ENCODE measurements at regions not wholly inside any gene's neighbourhood (a gene's known extent, or its start where the extent isn't known, plus 50 kb on each side); places are given as distances from the start of the nearest gene placed in this dataset.

DNA sequence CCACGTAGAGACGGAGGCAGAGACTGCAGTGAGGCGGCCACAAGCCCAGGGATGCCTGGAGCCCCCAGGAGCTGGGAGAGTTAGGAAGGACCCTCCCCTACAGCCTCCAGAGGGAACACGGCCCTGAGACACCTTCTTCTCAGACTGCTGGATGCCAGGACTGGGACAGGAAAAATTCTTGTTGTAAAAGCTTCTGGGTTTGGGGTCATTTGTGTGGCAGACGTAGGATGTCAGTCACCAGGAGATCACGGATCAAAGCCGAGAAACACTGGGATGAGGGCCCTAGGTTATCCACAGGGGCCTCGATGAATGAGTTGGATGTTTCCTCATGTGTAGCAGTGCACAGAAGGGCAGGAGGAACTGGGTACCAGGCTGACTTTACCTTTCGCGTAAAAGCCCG is 163.7 kb downstream of the SHOX start:
- no peak for DNase-seq (ENCODE audit: low read depth)

GRCh38 chrX:793216-793770 is 162.7 kb downstream of the SHOX start:
- no peak for DNase-seq (ENCODE audit: low read depth)

GRCh38 chrX:791479-792034 is 161.0 kb downstream of the SHOX start:
- no peak for DNase-seq (ENCODE audit: low read depth)

DNA sequence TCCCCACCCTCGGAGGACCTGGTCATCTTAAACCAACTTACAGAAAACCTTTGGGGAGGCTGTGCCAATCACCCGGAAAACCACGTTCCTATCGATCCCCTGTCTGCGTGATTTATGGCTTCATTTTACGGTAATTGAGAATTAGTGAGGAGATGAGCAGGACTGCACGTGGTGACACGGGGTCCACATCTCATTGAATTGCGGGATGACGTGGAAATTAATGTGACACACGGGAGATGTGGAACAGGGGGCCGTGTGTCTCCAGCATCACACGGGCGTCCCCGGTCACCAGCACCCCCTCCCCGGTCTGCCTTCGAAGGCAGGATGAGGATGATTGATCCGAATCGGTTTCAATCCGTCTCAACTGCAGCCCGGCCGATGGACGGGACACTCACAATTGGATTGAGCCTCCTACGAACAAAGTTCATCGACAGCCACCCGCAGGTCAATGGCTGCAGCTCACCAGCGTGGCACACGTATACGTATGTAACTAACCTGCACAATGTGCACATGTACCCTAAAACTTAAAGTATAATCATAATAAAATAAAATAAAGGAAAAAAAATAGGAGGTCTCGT is 160.3 kb downstream of the SHOX start:
- no peak for DNase-seq (ENCODE audit: low read depth)

DNA sequence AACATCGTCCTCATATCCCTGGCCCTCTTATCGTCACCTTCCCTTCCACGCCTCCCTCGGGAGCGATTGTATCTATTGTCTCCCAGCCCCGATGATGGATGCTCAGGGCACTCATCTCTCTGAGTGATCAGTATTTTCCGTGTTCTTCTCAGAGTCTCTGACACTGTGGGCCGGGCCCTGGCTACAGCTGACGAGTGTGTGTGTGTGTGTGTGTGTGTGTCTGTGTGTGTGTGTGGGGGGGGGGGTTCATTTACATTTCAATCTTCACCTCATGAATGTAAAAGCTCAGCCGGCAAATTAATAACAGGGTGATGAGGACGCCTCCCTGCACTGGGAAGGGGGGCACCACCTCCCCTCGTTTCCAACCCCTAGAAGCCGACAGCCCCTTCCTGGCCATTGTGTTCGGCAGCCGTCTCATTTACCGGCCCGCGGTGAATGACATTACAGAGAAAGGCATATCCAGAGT is 159.5 kb downstream of the SHOX start:
- DNase-seq (ENCODE audit: low read depth): no peak

GRCh38 chrX:789096-789495 is 158.5 kb downstream of the SHOX start:
- no peak for DNase-seq (ENCODE audit: low read depth)

DNA sequence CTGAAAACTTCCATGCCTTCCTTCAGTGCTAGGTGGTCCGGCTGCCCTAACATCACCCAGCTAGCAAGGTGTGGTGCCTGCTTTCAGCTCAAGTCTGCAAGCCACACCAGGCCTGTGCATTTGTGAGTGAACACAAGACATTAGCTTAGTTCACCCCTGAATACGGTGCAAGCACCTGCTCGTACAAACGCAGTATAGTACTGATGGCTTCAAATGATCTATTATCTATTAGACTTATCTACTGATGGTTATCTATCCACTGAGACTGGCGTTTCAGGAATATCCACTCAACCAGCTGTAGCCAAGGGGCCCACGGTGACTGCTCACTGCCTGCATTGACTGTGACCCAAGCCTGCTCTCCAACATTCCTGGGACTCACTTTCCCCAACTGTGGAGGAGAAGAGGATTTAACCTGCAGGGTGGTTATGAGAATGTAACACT is 155.9 kb downstream of the SHOX start:
- DNase-seq (ENCODE audit: low read depth): no peak

- no peak for DNase-seq (ENCODE audit: low read depth)
These were observed 154.2 kb downstream of the SHOX start for GRCh38 chrX:784829-785228.

GRCh38 chrX:781224-782204 is 150.9 kb downstream of the SHOX start:
- DNase-seq (ENCODE audit: low read depth): no peak

GRCh38 chrX:776529-777230 is 146.1 kb downstream of the SHOX start:
- no peak for DNase-seq (ENCODE audit: low read depth)

DNA sequence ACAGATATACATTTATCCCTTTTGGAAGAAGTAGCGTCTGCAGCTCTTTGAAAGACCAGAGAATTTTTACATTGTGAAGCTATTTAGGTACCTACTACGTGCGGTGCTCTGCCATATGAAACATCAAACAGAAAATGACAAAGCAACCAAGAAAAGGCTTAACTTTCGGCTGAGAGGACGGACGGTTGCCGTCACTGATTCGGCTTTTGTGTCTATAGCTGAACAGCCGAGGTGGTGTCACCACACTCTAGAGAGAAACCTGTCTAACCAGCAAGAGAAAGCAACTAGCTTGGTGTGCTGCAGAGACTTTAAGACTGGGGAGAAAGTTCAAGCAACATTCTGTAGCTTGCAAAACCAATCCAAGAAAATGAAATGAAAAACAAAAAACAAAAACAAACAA is 145.5 kb downstream of the SHOX start:
- DNase-seq (ENCODE audit: low read depth): no peak

- no peak for DNase-seq (ENCODE audit: low read depth)
These were observed 143.9 kb downstream of the SHOX start for GRCh38 chrX:774536-774935.

DNA sequence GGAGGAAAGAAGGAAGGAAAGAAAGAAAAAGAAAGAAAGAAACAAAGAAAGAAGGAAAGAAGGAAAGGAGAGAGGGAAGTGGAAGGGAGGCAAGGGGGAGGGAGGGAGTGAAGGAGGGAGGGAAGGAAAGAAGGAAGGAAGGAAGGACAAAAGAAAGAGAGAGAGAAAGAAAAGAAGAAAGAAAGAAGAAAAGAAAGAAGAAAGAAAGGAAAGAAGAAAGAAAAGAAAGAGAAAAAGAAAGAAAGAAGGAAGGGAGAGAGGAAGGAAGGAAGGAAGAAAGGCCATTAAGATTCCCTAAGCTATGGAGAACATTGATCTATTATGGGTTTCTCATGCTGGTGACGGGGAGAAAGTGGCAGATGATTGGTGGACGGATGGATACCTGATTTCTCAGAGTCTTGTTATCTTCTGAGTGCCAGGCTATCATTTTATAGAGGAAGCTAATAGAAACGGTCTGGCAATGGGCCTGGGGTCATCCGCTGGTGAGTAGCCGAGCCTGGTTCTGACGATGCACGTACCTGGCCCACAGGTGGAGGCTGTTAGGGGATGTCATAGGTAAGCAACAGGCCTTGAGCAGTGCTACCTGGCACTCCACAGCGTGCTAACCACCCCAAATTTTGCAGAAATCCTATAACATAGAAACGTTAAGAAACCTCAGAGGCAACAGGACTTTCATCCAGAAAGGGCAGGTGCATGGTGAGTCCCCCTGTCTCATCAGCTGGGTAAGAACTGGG is 142.9 kb downstream of the SHOX start:
- no peak for DNase-seq (ENCODE audit: low read depth)

GRCh38 chrX:771536-771935 is 140.9 kb downstream of the SHOX start:
- no peak for DNase-seq (ENCODE audit: low read depth)

- DNase-seq (ENCODE audit: low read depth): no peak
These were observed 139.2 kb downstream of the SHOX start for GRCh38 chrX:769796-770195.

DNA sequence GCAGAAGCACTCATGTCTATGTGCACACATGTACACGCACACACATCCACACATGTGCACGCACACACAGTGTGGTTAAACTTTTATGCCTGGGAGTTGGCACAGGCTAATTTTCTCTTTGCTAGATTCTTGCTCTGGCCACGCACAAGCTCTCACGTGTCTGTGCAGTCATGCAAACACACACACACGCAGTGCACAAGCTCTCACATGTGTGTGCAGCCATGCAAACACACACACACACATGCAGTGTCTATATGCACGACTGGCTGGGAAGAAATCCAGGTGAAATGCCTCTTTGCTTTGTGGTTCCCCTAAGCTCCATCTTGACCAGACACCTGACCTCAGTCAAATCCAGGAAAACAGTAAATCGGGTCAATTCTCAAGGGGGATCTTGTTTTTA is 138.0 kb downstream of the SHOX start:
- DNase-seq (ENCODE audit: low read depth): no peak

- DNase-seq (ENCODE audit: low read depth): no peak
These were observed 128.3 kb downstream of the SHOX start for GRCh38 chrX:758917-759316.

GRCh38 chrX:750812-751211 is 120.2 kb downstream of the SHOX start:
- DNase-seq (ENCODE audit: low read depth): no peak

- no peak for DNase-seq (ENCODE audit: low read depth)
These were observed 119.7 kb downstream of the SHOX start for GRCh38 chrX:750263-750662.

DNA sequence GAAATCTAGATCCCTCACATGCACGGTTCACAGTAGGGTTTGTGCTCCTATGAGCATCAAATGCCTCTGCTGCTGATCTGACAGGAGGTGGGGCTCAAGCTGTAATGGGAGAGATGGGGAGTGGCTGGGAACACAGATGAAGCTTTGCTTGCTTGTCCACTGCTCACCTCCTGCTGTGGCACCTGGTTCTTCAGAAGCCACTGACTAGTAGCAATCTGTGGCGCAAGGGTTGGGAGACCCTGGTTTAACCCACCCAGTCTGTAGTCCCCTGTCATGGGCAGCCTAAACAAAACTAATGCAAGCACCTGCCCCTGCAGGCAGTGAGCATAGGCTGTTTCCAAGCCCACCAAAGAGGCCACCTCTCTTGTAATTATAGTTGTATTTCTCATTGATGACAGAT is 116.6 kb downstream of the SHOX start:
- no peak for DNase-seq (ENCODE audit: low read depth)

DNA sequence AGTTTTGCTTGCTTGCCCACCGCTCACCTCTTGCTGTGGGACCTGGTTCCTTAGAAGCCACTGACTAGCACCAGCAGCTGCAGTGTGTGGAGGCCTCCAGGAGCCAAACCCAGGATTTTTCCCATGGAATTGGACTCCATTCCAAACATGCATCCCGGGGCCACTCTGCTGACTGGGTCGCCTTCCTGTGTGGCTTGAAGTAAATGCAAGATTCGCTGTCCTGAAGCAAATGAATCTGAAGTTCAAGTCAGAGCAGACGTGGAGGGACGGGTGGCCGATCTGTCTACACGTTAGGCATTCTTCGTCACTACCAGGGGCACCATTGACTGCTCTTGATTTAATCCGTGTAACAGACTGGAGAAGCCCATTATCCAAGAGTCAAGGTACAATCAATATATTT is 109.0 kb downstream of the SHOX start:
- DNase-seq (ENCODE audit: low read depth): no peak

Data from amniotic epithelial cell (primary cell).